ENCODE measurements at regions not wholly inside any gene's neighbourhood (a gene's known extent, or its start where the extent isn't known, plus 50 kb on each side); places are given as distances from the start of the nearest gene placed in this dataset.

- no peak for TF ChIP-seq CTCF (IDR thresholded peaks at IDR 0.05; ENCODE audit: low read depth, low read length, missing control alignments)
- H3K4me3 ChIP-seq (ENCODE audit: low read depth, low read length), result no peak overlapping the region
- DNase-seq (ENCODE audit: low read depth), result no peak
These were observed 178.7 kb upstream of the DPYD start for GRCh38 chr1:98099501-98099900.

- no peak overlapping the region for H3K4me3 ChIP-seq (ENCODE audit: low read depth, low read length)
- TF ChIP-seq CTCF (IDR thresholded peaks at IDR 0.05; ENCODE audit: low read depth, low read length, missing control alignments), result no peak
- DNase-seq (ENCODE audit: low read depth), result no peak
These were observed 177.6 kb upstream of the DPYD start for GRCh38 chr1:98098473-98098872.

GRCh38 chr1:98090351-98090750 is 169.5 kb upstream of the DPYD start:
- H3K4me3 ChIP-seq (ENCODE audit: low read depth, low read length), result no peak overlapping the region
- no peak for TF ChIP-seq CTCF (IDR thresholded peaks at IDR 0.05; ENCODE audit: low read depth, low read length, missing control alignments)
- DNase-seq (ENCODE audit: low read depth), result no peak

- DNase-seq (ENCODE audit: low read depth), result no peak
- H3K4me3 ChIP-seq (ENCODE audit: low read depth, low read length), result no peak overlapping the region
- no peak for TF ChIP-seq CTCF (IDR thresholded peaks at IDR 0.05; ENCODE audit: low read depth, low read length, missing control alignments)
These were observed 167.5 kb upstream of the DPYD start for GRCh38 chr1:98088381-98088780.

GRCh38 chr1:98086796-98087441 is 166.1 kb upstream of the DPYD start:
- no peak overlapping the region for H3K4me3 ChIP-seq (ENCODE audit: low read depth, low read length)
- TF ChIP-seq CTCF (IDR thresholded peaks at IDR 0.05; ENCODE audit: low read depth, low read length, missing control alignments), result no peak
- DNase-seq (ENCODE audit: low read depth), result no peak

- H3K4me3 ChIP-seq (ENCODE audit: low read depth, low read length), result no peak overlapping the region
- no peak for TF ChIP-seq CTCF (IDR thresholded peaks at IDR 0.05; ENCODE audit: low read depth, low read length, missing control alignments)
- no peak for DNase-seq (ENCODE audit: low read depth)
These were observed 165.3 kb upstream of the DPYD start for GRCh38 chr1:98086156-98086555.

GRCh38 chr1:98084188-98084587 is 163.4 kb upstream of the DPYD start:
- TF ChIP-seq CTCF (IDR thresholded peaks at IDR 0.05; ENCODE audit: low read depth, low read length, missing control alignments), result no peak
- DNase-seq (ENCODE audit: low read depth), result no peak
- H3K4me3 ChIP-seq (ENCODE audit: low read depth, low read length), result no peak overlapping the region

Data from GM12864 (cell line).